ENCODE measurements at regions not wholly inside any gene's neighbourhood (a gene's known extent, or its start where the extent isn't known, plus 50 kb on each side); places are given as distances from the start of the nearest gene placed in this dataset.

GRCh38 chr2:106277426-106277825, 83.3 kb upstream of the UXS1 start:
- H3K23me2 ChIP-seq (ENCODE audit: insufficient read length, low read depth, low read length, poor library complexity, severe bottlenecking), result no peaks in the 10 kb centered on the region
- no peaks in the 10 kb centered on the region for H3K79me2 ChIP-seq (ENCODE audit: insufficient read depth, low read length)
- no peak overlapping the region for H3K9ac ChIP-seq (ENCODE audit: extremely low read depth, insufficient read length, low read length)
- H3T11ph ChIP-seq (ENCODE audit: low read length), result no peak overlapping the region
- Mint-ChIP-seq H3K9me3 (peaks cover 6 to 9% of the 10 kb centered on the region in 2 experiments; a peak in 4 of 5 replicates), H3K27me3 (ENCODE audit: low read depth) (no peaks in the 10 kb centered on the region), H3K4me1 (peaks cover 4 to 7% of the 10 kb centered on the region in 2 experiments; a peak in 3 of 4 replicates), H3K36me3 (ENCODE audit: insufficient read depth in 1 of 3, low read depth in 3 of 3) (peaks cover 5 to 6% (median 6%) of the 10 kb centered on the region in 3 experiments; a peak in 6 of 7 replicates), H3K4me3 (no peak overlapping the region), H3K27ac (no peak overlapping the region)
- no peak overlapping the region for H4K5ac ChIP-seq (ENCODE audit: insufficient read length, low read depth, low read length)
- H3K56ac ChIP-seq (ENCODE audit: insufficient read length, low read depth, low read length), result no peak overlapping the region
- no peak overlapping the region for H3K14ac ChIP-seq (ENCODE audit: insufficient read depth, low read length)
- H4K8ac ChIP-seq (replicated peaks; ENCODE audit: insufficient read length, low read depth, low read length), result no peak overlapping the region
- no peak overlapping the region for H2BK15ac ChIP-seq (ENCODE audit: low read depth, low read length)
- H2BK20ac ChIP-seq (ENCODE audit: low read depth, low read length, poor library complexity, severe bottlenecking), result no peak overlapping the region
- H3K4ac ChIP-seq (ENCODE audit: low read depth, low read length), result no peak overlapping the region
- no peak for DNase-seq
- no peak overlapping the region for H2AFZ ChIP-seq (ENCODE audit: low read length)
- no CpG with 5 or more reads among the region's 4 CpGs for WGBS (ENCODE audit: extremely low coverage, insufficient read length, low lambda C conversion rate)
- no peaks in the 10 kb centered on the region for H3K9me3 ChIP-seq (ENCODE audit: control insufficient read depth, low read depth, low read length)
- no peak overlapping the region for H4K91ac ChIP-seq (ENCODE audit: insufficient read length, low read depth, low read length)
- H3K79me1 ChIP-seq (ENCODE audit: insufficient read depth, low read depth, low read length, poor library complexity, severe bottlenecking), result no peaks in the 10 kb centered on the region
- H3K27ac ChIP-seq (ENCODE audit: insufficient read length, low read depth, low read length), result no peak overlapping the region
- no peak overlapping the region for H3K4me2 ChIP-seq (ENCODE audit: insufficient read depth, insufficient read length, low read length)
- no peaks in the 10 kb centered on the region; the same call in 1 of the 2 replicates for H3K4me1 ChIP-seq (ENCODE audit: insufficient read depth, low read length)
- no peaks in the 10 kb centered on the region for H3K27me3 ChIP-seq (ENCODE audit: insufficient read depth, low read length)
- H3K23ac ChIP-seq (ENCODE audit: insufficient read length, low read depth, low read length), result no peak overlapping the region
- H4K20me1 ChIP-seq (ENCODE audit: control insufficient read depth, insufficient read depth, insufficient read length), result no peaks in the 10 kb centered on the region
- no peak overlapping the region for H2BK12ac ChIP-seq (ENCODE audit: insufficient read length, low read depth, low read length)
- H3K18ac ChIP-seq (ENCODE audit: insufficient read length, low read depth, low read length), result no peak overlapping the region
- H2BK120ac ChIP-seq (ENCODE audit: low read depth, low read length, poor library complexity, severe bottlenecking), result no peak overlapping the region
- H2BK5ac ChIP-seq (ENCODE audit: insufficient read length, low read length), result no peak overlapping the region
- H2AK5ac ChIP-seq (ENCODE audit: insufficient read length, low read length), result no peak overlapping the region
- no peak for TF ChIP-seq CTCF (conservative IDR thresholded peaks at IDR 0.05)

Data from H9 (cell line).